Right renal pelvis (tissue), 4 donors: ENCODE measurements at regions not wholly inside any gene's neighbourhood (a gene's known extent, or its start where the extent isn't known, plus 50 kb on each side); places are given as distances from the start of the nearest gene placed in this dataset.
A peak's percentile ranks its signal among the peaks of the same experiment; 100 is the strongest.

Experiments used
- DNase-seq, 4 donors: peaks; one replicate each; pipeline ENCODE4 v3.0.0-alpha.2; 2013; ENCODE audit warnings: low read depth in 4 of 4, low spot score in 3 of 4, missing footprints in 1 of 4

DNA sequence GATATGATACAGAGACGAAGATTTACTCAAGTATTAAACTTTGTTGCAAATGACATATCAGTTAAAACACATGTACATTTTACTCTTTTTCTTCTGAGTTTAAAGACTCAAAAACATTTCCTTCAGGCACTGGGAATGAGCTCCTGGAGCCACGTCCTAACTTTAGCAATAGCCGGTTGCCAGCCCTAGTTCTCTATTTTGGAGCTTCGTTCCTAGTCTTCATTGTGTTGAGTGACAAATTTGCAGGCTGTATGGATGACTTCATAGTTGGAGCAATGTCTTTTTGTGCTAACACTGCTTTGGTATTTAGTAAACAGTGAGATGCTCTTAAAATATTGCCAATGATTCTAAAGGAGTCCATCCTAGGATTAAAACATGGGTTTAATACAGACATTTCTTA lies 190.9 kb downstream of the FAT4 start:
- no peak for DNase-seq

GRCh38 chr4:125507141-125507540 lies 192.4 kb downstream of the FAT4 start:
- DNase-seq, result no peak

GRCh38 chr4:125511715-125512114 lies 197.0 kb downstream of the FAT4 start:
- no peak for DNase-seq

GRCh38 chr4:125515016-125515415 lies 200.3 kb downstream of the FAT4 start:
- no peak for DNase-seq

GRCh38 chr4:125517831-125518230 lies 203.1 kb downstream of the FAT4 start:
- no peak for DNase-seq

DNA sequence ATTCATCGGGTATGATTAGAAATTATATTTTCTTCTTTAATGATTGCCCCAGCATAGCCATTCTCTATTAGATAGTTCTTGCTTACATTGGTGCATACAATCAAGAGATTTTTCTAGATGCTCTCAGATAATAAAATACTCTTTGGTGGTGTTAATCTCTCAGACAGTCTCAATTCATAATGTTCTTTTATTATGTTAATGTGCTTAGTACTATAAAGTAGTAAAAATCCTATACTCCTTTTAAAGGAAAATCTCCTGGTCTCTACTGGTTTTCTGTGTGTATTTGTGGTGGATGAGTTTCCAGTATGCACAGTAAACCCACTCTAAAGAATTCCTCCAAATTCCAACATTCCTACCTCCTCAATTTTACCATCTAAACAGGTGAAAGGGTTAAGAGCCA lies 203.5 kb downstream of the FAT4 start:
- DNase-seq, result no peak

- DNase-seq, result peak in 3 of 4 donors; percentile 30 to 47 (median 44)
Measured at GRCh38 chr4:125519371-125520146, 204.8 kb downstream of the FAT4 start.

DNA sequence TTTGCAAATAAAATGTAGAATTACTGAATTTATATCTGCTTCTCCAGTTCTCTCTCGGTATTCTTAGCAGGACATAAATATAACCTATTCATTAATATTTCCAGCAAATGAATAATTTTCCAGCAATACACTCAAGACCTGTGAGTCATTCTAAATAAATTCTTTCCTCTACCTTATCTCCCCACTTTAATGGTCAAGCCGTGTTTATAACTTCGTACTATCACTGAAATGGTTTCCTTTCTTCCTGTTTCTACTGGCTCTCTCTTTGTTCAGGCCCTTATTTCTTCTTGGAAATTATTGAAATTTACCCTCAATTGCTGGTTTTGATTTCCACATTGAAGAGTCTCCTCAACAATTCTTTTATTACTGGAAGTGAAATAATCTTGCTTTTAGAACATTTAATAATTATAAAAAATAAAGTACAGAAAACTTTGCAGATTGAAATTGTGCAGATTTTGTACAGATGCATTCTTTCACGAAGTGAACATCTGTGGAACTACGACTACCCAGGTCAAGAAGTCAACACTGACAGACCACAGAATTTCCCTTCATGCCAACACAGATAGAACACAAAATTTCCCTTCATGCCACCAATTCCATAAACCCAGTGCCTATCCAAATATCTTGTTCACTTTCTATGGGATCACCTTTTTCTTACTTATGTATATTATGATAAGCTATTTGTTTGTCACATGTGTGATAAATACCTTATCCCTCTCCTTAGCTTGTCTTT lies 205.7 kb downstream of the FAT4 start:
- no peak for DNase-seq

DNA sequence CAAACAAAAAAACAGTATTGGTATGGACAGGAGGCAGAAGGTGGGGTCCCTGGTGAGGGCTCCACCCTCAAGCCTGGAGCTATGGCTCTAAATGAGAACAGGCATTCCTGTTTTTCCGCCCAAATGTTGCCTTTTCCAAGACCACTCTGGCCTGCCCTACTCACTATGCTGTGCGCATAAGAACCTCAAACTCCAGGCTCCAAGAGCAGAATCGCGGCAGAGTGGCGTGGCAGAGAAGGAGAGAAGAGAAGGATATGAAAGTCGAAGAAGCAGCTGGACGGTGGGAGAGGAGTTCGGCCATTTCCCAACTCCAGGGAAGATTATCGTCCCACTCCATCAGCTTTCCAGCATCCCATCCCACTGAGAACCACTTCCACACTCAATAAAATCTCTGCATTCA lies 207.8 kb downstream of the FAT4 start:
- DNase-seq, result no peak

DNA sequence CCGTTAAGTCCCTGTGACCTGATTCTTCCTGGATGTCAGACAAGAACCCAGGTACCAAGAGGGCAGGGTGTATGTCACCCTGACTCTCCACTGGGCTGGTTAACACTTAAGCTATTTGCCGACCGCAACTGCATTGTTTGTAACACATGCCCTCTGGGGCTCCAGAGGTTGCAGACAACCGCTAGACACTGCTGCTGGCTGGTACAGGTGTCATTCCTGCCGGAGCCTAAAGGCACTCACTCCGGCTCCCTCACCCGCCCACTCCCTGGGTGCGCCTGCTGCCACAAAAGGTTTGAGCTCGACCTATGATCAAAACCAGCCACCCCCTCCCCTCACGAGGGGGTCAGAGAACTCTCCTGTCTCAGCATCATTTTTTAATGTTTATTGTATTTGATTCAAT lies 208.2 kb downstream of the FAT4 start:
- no peak for DNase-seq

DNA sequence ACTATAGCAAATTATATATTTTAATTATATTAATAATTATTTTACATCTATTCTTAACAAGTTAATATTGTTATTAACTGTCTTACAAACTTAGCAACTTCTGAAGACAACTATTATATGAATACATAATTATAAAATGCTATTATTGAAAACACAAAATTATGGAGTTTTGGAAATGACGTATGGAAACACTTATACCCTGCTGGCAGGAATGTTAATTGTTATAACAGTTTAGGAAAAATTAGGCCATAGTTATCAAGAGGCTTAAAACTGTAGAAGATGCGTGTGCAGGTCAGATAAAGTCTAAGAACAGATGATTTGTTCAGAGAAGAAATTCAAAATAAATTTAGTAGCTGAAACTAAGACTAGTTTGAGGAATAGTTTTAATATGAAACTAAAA lies 211.7 kb downstream of the FAT4 start:
- DNase-seq, result no peak

DNA sequence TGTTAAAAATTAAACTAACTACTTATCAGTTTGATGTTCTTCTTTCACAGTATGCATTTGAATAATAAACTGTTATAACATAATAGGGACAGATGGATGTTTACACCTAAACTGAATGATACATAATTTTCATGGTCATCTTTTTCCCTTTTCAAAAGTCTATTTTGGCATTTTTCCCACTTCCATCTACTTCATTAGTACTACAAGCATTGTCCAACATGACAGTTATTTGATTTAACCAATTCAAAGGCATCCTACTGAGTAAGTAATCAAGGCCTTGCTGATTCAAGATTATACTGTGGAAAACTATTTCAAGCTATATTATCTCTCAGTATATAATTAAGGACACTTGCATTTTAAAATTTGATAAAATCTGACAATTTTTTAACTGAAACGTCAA lies 212.9 kb downstream of the FAT4 start:
- no peak for DNase-seq

GRCh38 chr4:125529071-125529470 lies 214.3 kb downstream of the FAT4 start:
- no peak for DNase-seq

GRCh38 chr4:125538670-125539069 lies 223.9 kb downstream of the FAT4 start:
- DNase-seq, result no peak

DNA sequence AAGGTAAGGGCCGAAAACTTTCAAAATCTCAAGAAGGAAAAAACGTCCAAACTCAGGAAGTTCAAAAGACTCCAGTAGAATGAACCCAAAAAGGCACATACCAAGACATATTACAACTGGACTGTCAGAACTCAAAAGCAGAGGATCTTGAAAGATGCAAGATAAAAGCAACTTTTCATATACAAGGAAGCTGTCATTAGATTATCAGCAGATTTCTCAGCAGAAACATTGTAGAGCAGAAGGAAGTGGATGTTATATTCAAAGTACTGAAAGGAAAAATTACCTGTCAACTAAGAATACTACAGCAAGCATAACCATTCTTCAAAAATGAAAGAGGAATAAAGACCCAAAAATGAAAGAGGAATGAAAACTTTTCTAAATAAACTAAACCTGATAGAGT lies 224.9 kb downstream of the FAT4 start:
- DNase-seq, result no peak

- no peak for DNase-seq
Measured at GRCh38 chr4:125541836-125542385, 227.2 kb downstream of the FAT4 start.

DNA sequence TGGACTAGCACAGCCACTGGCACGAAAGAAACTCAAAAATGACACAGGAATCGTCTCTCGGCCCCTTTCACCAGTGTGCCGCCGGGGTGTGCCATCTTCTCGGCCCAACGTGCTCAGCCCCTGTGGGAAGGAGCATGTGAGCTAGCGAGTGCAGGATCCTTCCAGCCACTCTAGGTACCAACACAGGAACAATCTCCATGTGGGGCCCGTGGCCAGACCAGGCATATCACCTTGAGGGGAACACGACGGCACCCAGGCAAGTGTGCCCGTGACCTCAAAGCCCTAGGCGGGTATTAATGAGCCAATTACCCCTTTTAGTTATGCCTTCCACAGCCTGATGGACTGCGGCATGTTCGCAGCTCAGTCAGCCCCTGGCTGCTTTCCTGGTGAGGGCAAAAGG lies 231.5 kb downstream of the FAT4 start:
- DNase-seq, result no peak

GRCh38 chr4:125547836-125548235 lies 233.1 kb downstream of the FAT4 start:
- no peak for DNase-seq

DNA sequence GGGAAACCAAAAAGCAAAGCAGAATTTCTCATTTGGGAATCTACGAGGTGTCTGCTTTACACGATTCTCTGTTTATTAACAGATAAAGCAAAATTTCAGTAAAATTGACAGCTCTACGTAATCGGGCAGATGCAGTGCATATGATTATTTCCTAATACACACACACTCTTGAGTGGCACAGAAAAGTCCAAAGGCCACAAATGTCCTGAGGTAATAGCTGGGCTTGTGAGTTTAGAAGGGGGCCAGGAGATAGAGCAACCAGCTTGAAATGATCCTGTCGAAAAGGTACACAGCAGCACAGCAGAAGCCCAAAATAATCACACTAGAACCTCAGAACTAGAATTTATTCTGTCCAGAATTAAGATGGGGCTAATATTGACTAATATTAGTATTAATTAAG lies 236.0 kb downstream of the FAT4 start:
- DNase-seq, result no peak

GRCh38 chr4:125551466-125551865 lies 236.7 kb downstream of the FAT4 start:
- DNase-seq, result no peak

DNA sequence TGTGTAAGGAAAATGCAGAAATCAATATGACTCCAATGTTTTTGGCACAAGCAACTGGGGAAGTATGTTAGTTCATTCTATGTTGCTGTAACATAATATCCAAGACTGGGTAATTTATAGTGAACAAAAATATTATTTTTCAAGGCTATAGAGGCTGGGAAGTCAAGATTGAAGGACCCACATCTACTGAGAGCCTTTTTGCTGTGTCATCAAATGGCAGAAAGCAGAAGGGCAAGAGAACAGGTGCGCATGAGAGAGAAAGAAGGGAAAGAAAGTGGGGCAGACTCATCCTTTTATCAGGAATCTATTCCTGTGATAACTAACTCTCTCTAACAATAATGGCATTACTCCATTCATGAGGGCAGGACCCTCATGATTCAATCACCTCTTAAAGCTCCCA lies 237.2 kb downstream of the FAT4 start:
- no peak for DNase-seq

- no peak for DNase-seq
Measured at GRCh38 chr4:125572601-125573000, 257.8 kb downstream of the FAT4 start.
